PC-9 (cell line): ENCODE measurements at regions not wholly inside any gene's neighbourhood (a gene's known extent, or its start where the extent isn't known, plus 50 kb on each side); places are given as distances from the start of the nearest gene placed in this dataset.

Experiments
- EZH2 ChIP-seq: fragments of 200-600 bp; sonication (generic); IDR thresholded peaks from 2 replicates; pipeline ENCODE4 v1.8.0; 2017; ENCODE audit warnings: antibody characterized with exemption, low read depth
- TF ChIP-seq, protein P1 (sequence below): fragments of 200-600 bp; sonication (generic); conservative IDR thresholded peaks from 2 replicates; pipeline ENCODE4 v1.6.1; 2017; ENCODE audit warnings: mixed run types, antibody characterized with exemption, mild to moderate bottlenecking, moderate library complexity

DNA sequence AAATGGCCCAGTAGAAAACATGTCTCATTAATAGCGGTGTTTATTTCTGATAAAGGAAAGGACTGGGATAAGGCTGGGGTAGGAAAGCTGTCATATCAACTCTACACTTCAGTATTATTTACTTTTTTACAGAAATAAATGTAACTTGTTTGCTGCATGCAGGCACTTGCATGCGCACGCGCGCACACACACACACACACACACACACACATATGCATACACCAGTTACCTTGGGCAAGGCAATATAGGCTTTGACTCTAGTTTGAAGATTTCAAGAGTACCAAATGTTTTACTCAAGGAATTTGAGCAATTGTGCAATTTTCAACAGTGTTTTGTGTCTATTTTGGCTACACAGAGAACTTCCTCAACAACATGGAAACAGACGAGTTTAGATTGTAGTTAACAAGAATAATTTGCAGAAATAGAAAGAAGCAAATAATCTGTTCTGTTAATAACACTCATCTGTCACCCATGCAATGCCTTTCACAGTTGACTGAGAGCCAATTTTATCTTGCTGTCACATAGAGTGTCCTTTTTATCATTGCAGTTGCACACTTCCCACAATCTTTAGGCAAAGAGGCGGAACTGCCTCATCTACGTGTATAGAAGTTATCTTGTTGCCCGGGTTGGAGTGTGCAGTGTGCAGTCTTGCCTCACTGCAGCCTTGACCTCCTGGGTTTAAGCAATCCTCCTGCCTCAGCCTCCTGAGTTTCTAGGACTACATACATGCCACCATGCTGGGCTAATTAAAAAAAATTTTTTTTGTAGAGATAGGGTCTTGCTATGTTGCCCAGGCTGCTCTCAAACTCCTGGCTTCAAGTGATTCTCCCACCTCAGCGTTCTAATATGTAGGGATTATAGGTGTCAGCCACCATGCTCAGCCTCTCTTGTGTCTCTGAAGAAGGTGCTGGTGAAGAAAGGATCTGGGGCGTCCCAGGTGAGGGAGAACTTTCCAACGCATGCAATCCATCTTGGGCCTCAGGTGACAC is 64.6 kb upstream of the GPCPD1 start:
- TF ChIP-seq, protein P1, sequence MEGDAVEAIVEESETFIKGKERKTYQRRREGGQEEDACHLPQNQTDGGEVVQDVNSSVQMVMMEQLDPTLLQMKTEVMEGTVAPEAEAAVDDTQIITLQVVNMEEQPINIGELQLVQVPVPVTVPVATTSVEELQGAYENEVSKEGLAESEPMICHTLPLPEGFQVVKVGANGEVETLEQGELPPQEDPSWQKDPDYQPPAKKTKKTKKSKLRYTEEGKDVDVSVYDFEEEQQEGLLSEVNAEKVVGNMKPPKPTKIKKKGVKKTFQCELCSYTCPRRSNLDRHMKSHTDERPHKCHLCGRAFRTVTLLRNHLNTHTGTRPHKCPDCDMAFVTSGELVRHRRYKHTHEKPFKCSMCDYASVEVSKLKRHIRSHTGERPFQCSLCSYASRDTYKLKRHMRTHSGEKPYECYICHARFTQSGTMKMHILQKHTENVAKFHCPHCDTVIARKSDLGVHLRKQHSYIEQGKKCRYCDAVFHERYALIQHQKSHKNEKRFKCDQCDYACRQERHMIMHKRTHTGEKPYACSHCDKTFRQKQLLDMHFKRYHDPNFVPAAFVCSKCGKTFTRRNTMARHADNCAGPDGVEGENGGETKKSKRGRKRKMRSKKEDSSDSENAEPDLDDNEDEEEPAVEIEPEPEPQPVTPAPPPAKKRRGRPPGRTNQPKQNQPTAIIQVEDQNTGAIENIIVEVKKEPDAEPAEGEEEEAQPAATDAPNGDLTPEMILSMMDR = no peak
- TF ChIP-seq EZH2 = no peak
